Activated CD4-positive, alpha-beta memory T cell treated with anti-CD3 and anti-CD28 coated beads for 36 hours (primary cell): ENCODE measurements at regions not wholly inside any gene's neighbourhood (a gene's known extent, or its start where the extent isn't known, plus 50 kb on each side); places are given as distances from the start of the nearest gene placed in this dataset.

Experiments
- CTCF ChIA-PET: fragments of 350-600 bp; sonication (Branson Sonifier 250); formaldehyde crosslinking; loops from one replicate; lab custom pipeline; 2021; ENCODE audit warnings: antibody characterized with exemption, inconsistent platforms; lab: Charles Lee
- POLR2A ChIA-PET: fragments of 350-600 bp; sonication (Branson Sonifier 250); formaldehyde crosslinking; loops from one replicate; lab custom pipeline; 2021; ENCODE audit warnings: antibody characterized with exemption; lab: Charles Lee
- DNase-seq: peaks from one replicate; pipeline ENCODE4 v3.0.0-alpha.2; 2020
- H3K27ac Mint-ChIP-seq: one replicate; pipeline ENCODE4 v1.8.0; 2021; ENCODE audit warnings: mixed read lengths
- H3K27me3 Mint-ChIP-seq: one replicate; pipeline ENCODE4 v1.8.0; 2021; ENCODE audit warnings: mixed read lengths
- H3K36me3 Mint-ChIP-seq: one replicate; pipeline ENCODE4 v1.8.0; 2021; ENCODE audit warnings: mixed read lengths
- H3K4me1 Mint-ChIP-seq: one replicate; pipeline ENCODE4 v1.8.0; 2021; ENCODE audit warnings: low read depth, mixed read lengths
- H3K4me3 Mint-ChIP-seq: one replicate; pipeline ENCODE4 v1.8.0; 2021; ENCODE audit warnings: mild to moderate bottlenecking, mixed read lengths
- H3K9me3 Mint-ChIP-seq: one replicate; pipeline ENCODE4 v1.8.0; 2021; ENCODE audit warnings: mixed read lengths
- intact Hi-C: fragments of 100-400 bp; cut with micrococcal nuclease; formaldehyde crosslinking; loops from one replicate; pipeline ENCODE4 v1.15.1; 2023

DNA sequence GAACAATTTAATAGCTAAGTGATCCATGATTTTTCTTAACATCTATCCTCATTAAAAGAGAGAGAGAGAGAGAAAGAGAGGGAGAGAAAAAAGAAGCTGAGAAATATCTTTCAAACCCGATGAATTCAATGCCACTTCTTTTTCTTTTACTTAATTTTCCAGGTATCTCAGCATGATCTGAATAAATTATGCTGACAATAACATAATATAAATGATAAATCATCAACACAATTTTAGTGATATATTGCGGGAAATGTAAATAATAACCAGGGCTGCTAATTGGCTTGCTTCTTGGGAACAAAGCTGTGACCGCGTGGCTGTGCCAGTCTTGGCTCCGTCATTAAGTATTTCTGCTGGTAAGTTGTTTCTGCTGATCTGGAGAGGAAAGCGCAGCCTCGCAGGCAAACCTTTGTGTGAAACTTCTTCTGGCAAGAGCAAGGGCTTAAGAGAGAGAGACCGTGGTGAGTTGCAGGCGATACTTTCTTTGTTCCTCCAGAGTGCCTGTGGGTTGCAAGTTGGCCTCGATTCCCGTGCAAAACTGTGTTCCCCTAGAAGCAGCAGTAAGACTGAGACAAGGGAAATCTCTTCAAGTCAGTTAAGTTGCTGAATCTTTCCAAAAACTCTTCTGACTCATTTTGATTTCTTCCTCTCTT lies 489.1 kb upstream of the TSHZ3 start:
- Mint-ChIP-seq H3K4me3 (no peak overlapping the region), H3K27ac (no peak overlapping the region), H3K27me3 (no peaks in the 10 kb centered on the region), H3K4me1 (no peaks in the 10 kb centered on the region), H3K9me3 (peaks cover 33% of the 10 kb centered on the region), H3K36me3 (no peaks in the 10 kb centered on the region)
- intact Hi-C loops, result no loop called here
- ChIA-PET CTCF (no interaction called here), POLR2A (no interaction called here)
- DNase-seq, result no peak

DNA sequence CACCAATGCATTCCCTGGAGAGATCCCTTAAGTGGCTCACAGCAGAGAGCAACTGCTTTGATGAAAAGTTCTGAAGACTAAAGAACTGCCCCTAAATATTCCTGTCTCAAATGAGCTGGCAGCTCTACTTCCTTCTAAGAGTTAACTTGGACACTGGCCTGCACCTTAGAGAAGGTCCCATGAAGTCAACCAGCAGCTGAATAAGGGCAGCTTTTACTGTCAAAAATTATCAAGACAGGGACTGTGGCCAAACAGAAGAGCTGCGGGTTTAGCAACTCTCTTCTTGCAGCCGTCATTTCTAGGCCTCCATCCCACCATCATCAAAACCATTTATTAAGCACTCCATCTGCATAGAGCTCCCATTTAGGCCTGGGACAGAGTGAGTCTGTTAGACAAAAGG lies 491.1 kb upstream of the TSHZ3 start:
- no peak for DNase-seq
- H3K27me3 Mint-ChIP-seq, result no peaks in the 10 kb centered on the region
- POLR2A ChIA-PET, result no interaction called here
- no peak overlapping the region for H3K27ac Mint-ChIP-seq
- CTCF ChIA-PET, result no interaction called here
- no peaks in the 10 kb centered on the region for H3K36me3 Mint-ChIP-seq
- H3K9me3 Mint-ChIP-seq, result peaks cover 19% of the 10 kb centered on the region
- intact Hi-C loops, result no loop called here
- no peaks in the 10 kb centered on the region for H3K4me1 Mint-ChIP-seq
- no peak overlapping the region for H3K4me3 Mint-ChIP-seq

DNA sequence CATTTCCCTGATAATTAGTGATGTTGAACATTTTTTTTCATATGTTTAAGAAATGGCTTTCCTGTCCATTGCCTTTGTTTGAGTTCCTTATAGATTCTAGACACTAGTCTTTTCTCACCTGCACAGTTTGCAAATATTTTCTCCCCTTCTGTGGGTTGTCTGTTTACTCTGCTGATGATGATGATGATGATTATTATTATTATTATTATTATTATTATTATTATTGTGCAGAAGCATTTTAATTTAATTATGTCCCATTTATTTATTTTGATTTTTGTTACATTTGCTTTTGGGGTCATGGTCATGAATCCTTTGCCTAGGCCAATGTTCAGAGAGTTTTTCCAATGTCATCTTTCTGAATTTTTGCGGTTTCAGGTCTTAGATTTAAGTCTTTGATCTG lies 492.5 kb upstream of the TSHZ3 start:
- Mint-ChIP-seq H3K36me3 (no peaks in the 10 kb centered on the region), H3K4me3 (no peak overlapping the region), H3K4me1 (no peaks in the 10 kb centered on the region), H3K27ac (no peak overlapping the region), H3K9me3 (peaks cover 15% of the 10 kb centered on the region), H3K27me3 (no peaks in the 10 kb centered on the region)
- POLR2A ChIA-PET, result no interaction called here
- intact Hi-C loops, result no loop called here
- no peak for DNase-seq
- CTCF ChIA-PET, result no interaction called here

DNA sequence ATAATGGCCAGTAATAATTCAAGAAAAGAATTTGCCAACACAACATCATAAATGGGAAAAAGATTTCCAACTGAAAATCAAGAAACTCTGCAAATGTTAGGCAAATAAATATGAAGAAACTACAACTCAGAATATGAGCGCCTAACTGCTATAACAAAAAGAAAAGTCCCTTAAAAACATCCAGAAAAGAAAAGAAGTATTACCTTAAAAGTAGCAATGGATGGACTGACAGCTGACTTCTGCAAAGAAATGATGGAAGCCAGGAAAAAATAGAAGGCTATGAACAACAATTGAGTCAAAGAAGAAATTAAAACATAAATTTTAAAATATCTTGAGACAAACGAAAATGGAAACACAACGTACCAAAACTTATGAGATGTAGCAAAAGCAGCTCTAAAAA lies 482.3 kb upstream of the ZNF507 start:
- ChIA-PET POLR2A (no interaction called here), CTCF (no interaction called here)
- peaks cover 3% of the 10 kb centered on the region for H3K36me3 Mint-ChIP-seq
- no peak for DNase-seq
- H3K4me1 Mint-ChIP-seq, result no peaks in the 10 kb centered on the region
- H3K9me3 Mint-ChIP-seq, result peaks cover 28% of the 10 kb centered on the region
- intact Hi-C loops, result no loop called here
- no peak overlapping the region for H3K4me3 Mint-ChIP-seq
- no peaks in the 10 kb centered on the region for H3K27me3 Mint-ChIP-seq
- no peak overlapping the region for H3K27ac Mint-ChIP-seq

DNA sequence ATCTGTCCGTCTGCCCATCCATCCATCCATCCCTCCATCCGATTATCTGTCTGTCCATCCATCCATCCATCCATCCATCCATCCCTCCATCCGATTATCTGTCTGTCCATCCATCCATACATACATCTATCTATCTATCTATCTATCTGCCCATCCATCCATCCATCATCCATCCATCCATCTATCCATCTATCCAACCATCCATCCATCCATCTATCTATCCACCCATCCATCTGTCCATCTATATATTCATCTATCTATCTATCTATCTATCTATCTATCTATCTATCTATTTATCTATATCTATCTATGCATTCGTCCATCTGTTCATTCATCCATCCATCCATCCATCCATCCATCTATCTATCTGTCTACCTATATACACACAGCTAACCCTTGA lies 471.1 kb upstream of the ZNF507 start:
- no peak for DNase-seq
- Mint-ChIP-seq H3K4me1 (no peaks in the 10 kb centered on the region), H3K27ac (no peak overlapping the region), H3K4me3 (no peak overlapping the region), H3K9me3 (peaks cover 6% of the 10 kb centered on the region), H3K36me3 (no peaks in the 10 kb centered on the region), H3K27me3 (no peaks in the 10 kb centered on the region)
- intact Hi-C loops, result no loop called here
- ChIA-PET CTCF (no interaction called here), POLR2A (no interaction called here)

DNA sequence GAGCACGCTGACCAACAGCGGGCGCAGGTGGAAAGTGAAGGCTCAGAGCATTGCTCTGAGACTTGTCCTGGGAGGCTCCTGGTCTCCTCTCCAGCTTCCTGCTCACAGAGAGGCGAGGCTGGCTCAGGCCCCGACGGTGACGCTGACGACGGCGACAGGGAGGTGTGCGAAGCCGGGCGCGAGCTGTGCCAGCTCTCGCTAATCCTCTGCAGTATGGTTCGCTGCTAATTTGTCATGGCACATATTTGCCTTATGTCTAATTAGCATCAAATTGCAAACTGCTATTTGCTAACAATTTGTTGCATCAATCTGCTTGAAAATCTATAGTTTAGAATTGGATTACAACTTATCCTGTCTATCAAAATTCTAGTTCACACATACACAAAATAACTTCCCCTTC lies 469.8 kb upstream of the ZNF507 start:
- Mint-ChIP-seq H3K27me3 (no peaks in the 10 kb centered on the region), H3K27ac (no peak overlapping the region), H3K9me3 (peaks cover 6% of the 10 kb centered on the region), H3K36me3 (no peaks in the 10 kb centered on the region), H3K4me3 (no peak overlapping the region), H3K4me1 (no peaks in the 10 kb centered on the region)
- intact Hi-C loops, result no loop called here
- no peak for DNase-seq
- ChIA-PET POLR2A (no interaction called here), CTCF (no interaction called here)

DNA sequence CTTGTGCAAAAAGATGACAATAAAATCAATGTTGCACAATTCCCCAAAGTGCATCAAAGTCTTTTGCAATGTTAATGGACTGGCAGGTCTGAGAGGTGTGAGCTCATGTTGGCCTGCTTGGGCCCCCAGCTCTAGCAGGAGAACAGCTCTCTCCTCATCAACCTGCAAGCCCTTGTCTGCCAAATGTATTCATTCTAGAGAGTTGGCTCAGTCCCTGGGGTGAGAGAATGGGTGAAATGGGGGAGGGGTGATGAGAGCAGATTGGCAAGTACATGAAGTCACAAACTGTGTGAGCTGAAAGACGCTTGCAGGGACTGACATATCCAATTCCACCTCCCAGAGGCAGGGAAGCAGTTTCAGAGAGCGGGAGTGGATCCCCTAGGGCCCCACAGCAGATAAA lies 465.1 kb upstream of the ZNF507 start:
- intact Hi-C loops, result no loop called here

DNA sequence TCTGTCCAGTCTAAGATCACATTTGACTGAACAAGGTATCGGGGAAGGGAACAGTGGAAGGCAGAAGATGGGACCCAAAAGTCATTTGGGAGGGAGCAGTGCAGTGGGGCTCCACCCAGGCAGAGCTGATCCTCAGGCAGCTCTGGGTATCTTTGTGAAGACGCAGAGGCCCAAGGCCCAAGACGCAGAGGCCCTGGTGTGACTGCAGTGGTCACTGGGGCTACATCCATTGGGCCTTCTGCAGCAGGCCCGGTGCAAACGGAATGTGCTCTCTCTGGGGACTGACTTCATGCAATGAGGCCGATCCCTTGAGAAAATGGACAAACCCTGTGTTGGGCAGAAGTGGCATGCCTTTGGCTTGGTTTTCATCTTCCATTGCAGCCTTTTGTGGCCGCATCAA lies 463.4 kb upstream of the ZNF507 start:
- intact Hi-C loops, result no loop called here
- POLR2A ChIA-PET, result no interaction called here

More for the DNA sequence above, 465.1 kb upstream of the ZNF507 start:
- Mint-ChIP-seq H3K36me3 (no peaks in the 10 kb centered on the region), H3K27me3 (no peaks in the 10 kb centered on the region), H3K27ac (no peak overlapping the region), H3K4me1 (no peaks in the 10 kb centered on the region), H3K9me3 (peaks cover 3% of the 10 kb centered on the region), H3K4me3 (no peak overlapping the region)
- ChIA-PET POLR2A (no interaction called here), CTCF (no interaction called here)
- no peak for DNase-seq

DNA sequence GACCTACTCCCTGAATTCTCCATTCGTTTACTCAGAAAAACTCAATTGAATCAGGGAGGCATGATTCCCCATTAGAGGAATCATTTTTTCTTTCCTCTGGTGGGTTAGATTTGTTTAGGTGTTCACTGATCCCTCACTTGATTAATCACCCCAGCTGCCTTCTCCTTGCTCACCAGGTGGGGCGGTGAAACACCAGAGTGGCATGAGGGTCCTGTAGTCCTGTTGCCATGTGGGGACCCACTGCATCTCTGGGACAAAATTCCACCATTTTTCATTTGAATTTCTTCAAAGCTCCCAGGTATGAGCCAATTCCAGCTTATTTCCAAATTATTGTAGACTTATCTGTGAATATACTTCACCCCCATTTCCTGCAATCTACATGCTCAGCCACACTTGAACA lies 462.7 kb upstream of the ZNF507 start:
- H3K9me3 Mint-ChIP-seq, result peaks cover 2% of the 10 kb centered on the region
- H3K36me3 Mint-ChIP-seq, result no peaks in the 10 kb centered on the region
- no peak for DNase-seq
- ChIA-PET CTCF (no interaction called here), POLR2A (no interaction called here)
- no peaks in the 10 kb centered on the region for H3K4me1 Mint-ChIP-seq
- no peak overlapping the region for H3K4me3 Mint-ChIP-seq
- no peaks in the 10 kb centered on the region for H3K27me3 Mint-ChIP-seq
- intact Hi-C loops, result no loop called here
- no peak overlapping the region for H3K27ac Mint-ChIP-seq

More for the DNA sequence above, 463.4 kb upstream of the ZNF507 start:
- Mint-ChIP-seq H3K36me3 (no peaks in the 10 kb centered on the region), H3K27ac (no peak overlapping the region), H3K4me3 (no peak overlapping the region), H3K27me3 (no peaks in the 10 kb centered on the region), H3K4me1 (no peaks in the 10 kb centered on the region), H3K9me3 (peaks cover 3% of the 10 kb centered on the region)
- CTCF ChIA-PET, result no interaction called here
- DNase-seq, result no peak

DNA sequence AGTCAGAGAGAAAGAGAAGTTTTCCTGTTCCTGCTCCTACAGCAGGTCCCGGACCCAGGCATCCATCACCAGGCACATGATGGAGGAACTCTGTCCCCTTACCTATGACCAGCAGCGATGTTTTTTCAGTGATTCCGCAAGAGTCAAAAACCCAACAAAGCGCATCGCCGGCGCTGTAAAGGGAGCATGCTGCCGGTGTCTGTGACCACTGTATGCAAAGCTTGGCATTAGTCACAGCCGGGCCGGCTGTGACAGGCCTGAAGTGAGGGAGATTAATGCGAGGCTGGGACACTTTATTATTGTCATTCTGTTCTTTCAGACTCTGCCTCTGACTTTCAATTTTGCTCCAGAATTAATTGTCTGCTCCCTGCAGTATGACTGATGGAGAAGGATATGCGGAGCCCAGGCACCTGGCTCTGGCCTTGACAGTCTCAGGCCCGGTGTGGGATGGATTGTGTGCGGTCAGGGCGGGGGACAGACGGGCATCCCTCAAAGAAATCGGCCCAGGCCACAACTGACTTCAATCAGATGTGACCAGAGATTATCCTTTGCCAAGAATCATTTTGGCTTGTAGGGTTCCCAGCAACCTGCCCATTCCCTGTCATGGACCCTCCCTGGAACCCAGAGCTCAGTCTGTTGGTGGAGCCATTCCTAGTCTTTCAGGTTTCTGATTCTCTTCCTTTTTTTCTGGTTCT lies 462.0 kb upstream of the ZNF507 start:
- POLR2A ChIA-PET, result no interaction called here
- H3K4me3 Mint-ChIP-seq, result no peak overlapping the region
- peaks cover 2% of the 10 kb centered on the region for H3K9me3 Mint-ChIP-seq
- H3K36me3 Mint-ChIP-seq, result no peaks in the 10 kb centered on the region
- CTCF ChIA-PET, result no interaction called here
- DNase-seq, result no peak
- no peaks in the 10 kb centered on the region for H3K4me1 Mint-ChIP-seq
- intact Hi-C loops, result no loop called here
- H3K27ac Mint-ChIP-seq, result no peak overlapping the region
- H3K27me3 Mint-ChIP-seq, result no peaks in the 10 kb centered on the region

DNA sequence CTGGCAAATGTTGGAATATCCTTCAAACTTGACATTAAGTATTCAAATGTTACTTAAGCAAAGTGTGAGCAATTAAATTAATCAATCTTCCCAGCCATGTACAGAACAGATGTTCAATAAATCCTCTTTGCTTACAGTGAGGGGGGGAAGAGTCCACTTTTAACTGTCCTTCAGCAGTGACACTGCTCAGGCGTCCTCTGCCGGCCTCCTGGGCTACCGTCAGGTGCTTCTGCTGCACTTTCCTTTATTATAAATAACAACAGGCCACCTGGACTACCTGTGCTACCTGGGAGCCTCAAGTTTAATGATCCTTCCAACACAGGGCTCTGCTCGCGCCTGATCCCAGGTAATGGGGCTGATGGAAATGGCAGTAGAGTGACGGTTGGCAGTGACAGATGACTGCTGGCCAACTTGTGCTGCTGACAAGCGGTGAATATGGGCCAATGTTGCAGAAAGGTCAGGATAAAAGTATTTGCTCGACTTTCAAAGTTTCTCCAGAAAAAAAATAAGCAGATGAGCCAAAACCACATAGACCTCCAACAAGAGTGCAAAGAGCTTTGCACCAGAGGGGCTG lies 460.0 kb upstream of the ZNF507 start:
- Mint-ChIP-seq H3K36me3 (no peaks in the 10 kb centered on the region), H3K4me3 (no peak overlapping the region), H3K27ac (no peak overlapping the region), H3K27me3 (no peaks in the 10 kb centered on the region), H3K9me3 (peaks cover 1% of the 10 kb centered on the region), H3K4me1 (no peaks in the 10 kb centered on the region)
- no peak for DNase-seq
- ChIA-PET CTCF (no interaction called here), POLR2A (no interaction called here)
- intact Hi-C loops, result no loop called here

DNA sequence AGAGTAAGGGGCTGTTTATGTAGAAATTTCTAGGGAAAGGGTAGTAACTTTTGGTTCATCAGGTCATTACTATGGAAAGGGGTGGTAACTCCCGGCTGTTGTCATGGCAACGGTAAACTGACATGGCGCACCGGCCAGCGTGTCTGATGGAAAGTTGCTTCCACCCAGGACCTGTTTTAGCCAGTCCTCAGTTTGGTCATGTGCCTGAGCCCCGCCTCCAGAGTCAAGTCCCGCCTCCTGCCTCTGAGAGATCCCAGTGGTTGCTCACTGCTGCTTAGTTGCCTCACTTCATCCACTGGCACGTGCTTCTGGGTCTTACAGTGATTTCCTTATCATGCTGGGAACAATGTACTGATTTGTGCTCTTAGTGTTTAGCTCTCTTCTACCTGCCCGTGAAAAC lies 455.2 kb upstream of the ZNF507 start:
- no peak overlapping the region for H3K4me3 Mint-ChIP-seq
- H3K27ac Mint-ChIP-seq, result no peak overlapping the region
- H3K9me3 Mint-ChIP-seq, result peaks cover 7% of the 10 kb centered on the region
- H3K27me3 Mint-ChIP-seq, result no peaks in the 10 kb centered on the region
- ChIA-PET CTCF (no interaction called here), POLR2A (no interaction called here)
- DNase-seq, result no peak
- intact Hi-C loops, result no loop called here
- no peaks in the 10 kb centered on the region for H3K4me1 Mint-ChIP-seq
- H3K36me3 Mint-ChIP-seq, result no peaks in the 10 kb centered on the region

DNA sequence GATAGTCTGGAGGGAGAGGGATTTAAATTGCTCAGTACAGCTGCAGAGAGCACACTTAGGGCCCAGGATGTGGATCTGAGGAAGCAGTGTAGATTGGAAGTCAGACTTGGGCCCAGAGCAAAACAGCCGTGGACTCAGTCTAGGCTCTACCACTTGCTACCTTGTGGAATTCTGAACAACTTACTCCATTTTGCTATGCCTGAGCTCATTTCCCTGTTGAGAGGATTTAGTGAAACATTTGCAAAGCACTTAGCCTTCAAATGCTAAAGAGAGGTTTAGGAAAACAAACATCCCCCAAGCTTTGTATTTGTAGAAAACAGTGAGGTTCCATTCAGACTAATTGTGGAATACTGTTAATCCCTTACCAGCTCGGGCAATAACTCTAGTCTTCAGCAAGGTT lies 453.4 kb upstream of the ZNF507 start:
- H3K4me1 Mint-ChIP-seq, result no peaks in the 10 kb centered on the region
- no peaks in the 10 kb centered on the region for H3K27me3 Mint-ChIP-seq
- POLR2A ChIA-PET, result no interaction called here

More for the DNA sequence above, 453.4 kb upstream of the ZNF507 start:
- intact Hi-C loops, result no loop called here
- Mint-ChIP-seq H3K9me3 (peaks cover 7% of the 10 kb centered on the region), H3K36me3 (no peaks in the 10 kb centered on the region), H3K4me3 (no peak overlapping the region), H3K27ac (no peak overlapping the region)
- CTCF ChIA-PET, result no interaction called here
- no peak for DNase-seq
